ENCODE measurements at regions not wholly inside any gene's neighbourhood (a gene's known extent, or its start where the extent isn't known, plus 50 kb on each side); places are given as distances from the start of the nearest gene placed in this dataset.
"Not testable (repeated sequence)": the region's sequence is repeated elsewhere in the genome, so short reads cannot be mapped to it uniquely, and the experiment has no call there.

- peaks cover 5% of the 10 kb centered on the region for H3K27me3 Mint-ChIP-seq
- H3K27ac Mint-ChIP-seq: no peak overlapping the region
- ATAC-seq (no peak), DNase-seq (no peak)
- no peaks in the 10 kb centered on the region for H3K9me3 ChIP-seq (ENCODE audit: control insufficient read depth, low read length, poor library complexity, severe bottlenecking)
- no peaks in the 10 kb centered on the region for H3K4me1 Mint-ChIP-seq
- no peaks in the 10 kb centered on the region for H3K36me3 Mint-ChIP-seq (ENCODE audit: low read depth)
- H3K4me3 Mint-ChIP-seq: no peak overlapping the region
These were observed 281.1 kb downstream of the WDR11 start for GRCh38 chr10:121132273-121132672.

DNA sequence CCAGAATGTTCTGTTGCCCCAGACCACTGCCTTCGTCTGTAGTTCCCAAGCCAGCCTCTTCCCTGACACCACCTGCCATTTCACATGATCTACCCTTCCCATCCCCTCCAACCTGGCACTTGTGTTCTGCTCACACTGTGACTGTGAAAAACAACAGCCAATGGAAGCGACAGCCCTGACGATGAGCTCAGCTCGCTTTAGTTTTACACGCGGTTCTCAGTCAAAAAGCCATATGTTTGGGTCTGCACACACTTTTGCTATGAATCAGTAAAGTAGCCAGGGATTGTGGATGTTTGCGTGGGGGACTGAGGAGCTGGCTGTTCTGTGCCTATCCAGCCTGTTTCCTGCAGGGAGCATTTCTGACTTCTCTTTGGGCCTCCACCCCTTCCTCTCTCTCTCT is 282.7 kb downstream of the WDR11 start:
- Mint-ChIP-seq H3K27ac (no peak overlapping the region), H3K4me3 (no peak overlapping the region), H3K36me3 (ENCODE audit: low read depth) (no peaks in the 10 kb centered on the region), H3K27me3 (peaks cover 5% of the 10 kb centered on the region), H3K4me1 (no peaks in the 10 kb centered on the region)
- DNase-seq: no peak
- H3K9me3 ChIP-seq (ENCODE audit: control insufficient read depth, low read length, poor library complexity, severe bottlenecking): no peaks in the 10 kb centered on the region
- no peak for ATAC-seq

DNA sequence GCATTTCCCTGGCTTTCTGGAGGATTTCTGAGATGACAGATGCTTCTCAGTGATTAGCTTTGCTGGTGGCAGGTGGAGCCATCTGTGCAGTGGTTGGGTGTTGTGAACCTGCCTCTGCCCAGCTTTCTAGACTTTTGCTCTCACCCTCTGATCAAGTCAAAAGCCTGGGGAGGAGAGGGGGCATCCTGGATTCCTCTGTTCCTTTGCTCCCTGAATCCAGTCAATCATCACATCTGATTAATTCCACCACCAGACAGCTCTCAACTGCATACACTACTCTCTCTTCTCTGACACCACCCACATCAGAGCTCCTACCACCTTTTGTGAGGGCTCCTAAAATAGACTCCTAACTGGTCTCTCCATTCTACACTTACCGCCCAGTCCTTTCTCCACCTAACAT is 283.5 kb downstream of the WDR11 start:
- Mint-ChIP-seq H3K27ac (no peak overlapping the region), H3K36me3 (ENCODE audit: low read depth) (no peaks in the 10 kb centered on the region), H3K4me3 (no peak overlapping the region), H3K4me1 (no peaks in the 10 kb centered on the region), H3K27me3 (no peaks in the 10 kb centered on the region)
- DNase-seq (no peak), ATAC-seq (no peak)
- no peaks in the 10 kb centered on the region for H3K9me3 ChIP-seq (ENCODE audit: control insufficient read depth, low read length, poor library complexity, severe bottlenecking)

- DNase-seq: no peak
- no peak for ATAC-seq
- H3K36me3 Mint-ChIP-seq (ENCODE audit: low read depth): no peaks in the 10 kb centered on the region
- no peak overlapping the region for H3K27ac Mint-ChIP-seq
- no peaks in the 10 kb centered on the region for H3K4me1 Mint-ChIP-seq
- no peaks in the 10 kb centered on the region for H3K9me3 ChIP-seq (ENCODE audit: control insufficient read depth, low read length, poor library complexity, severe bottlenecking)
- no peak overlapping the region for H3K4me3 Mint-ChIP-seq
- H3K27me3 Mint-ChIP-seq: no peaks in the 10 kb centered on the region
These were observed 284.4 kb downstream of the WDR11 start for GRCh38 chr10:121135512-121135911.

DNA sequence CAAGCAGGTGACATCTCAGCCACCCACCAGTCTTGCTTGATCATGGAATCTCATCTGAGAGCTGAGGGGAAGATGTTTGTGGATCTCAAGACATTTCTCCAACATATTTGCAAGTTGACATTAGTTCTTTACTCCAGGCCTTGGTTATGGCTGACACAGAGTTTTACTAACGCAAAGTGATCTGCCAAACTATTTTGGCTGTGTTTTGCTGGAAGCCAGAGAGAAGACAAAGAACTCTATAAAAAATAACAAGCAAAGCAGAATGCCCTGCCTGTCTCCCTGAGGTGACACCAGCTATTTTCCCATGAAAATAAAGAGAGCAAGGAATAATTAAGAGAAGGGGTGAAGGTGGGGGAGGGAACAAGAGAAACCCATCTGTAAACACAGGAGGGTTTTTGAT is 286.4 kb downstream of the WDR11 start:
- Mint-ChIP-seq H3K36me3 (ENCODE audit: low read depth) (no peaks in the 10 kb centered on the region), H3K27ac (no peak overlapping the region), H3K4me1 (no peaks in the 10 kb centered on the region), H3K27me3 (no peaks in the 10 kb centered on the region), H3K4me3 (no peak overlapping the region)
- no peaks in the 10 kb centered on the region for H3K9me3 ChIP-seq (ENCODE audit: control insufficient read depth, low read length, poor library complexity, severe bottlenecking)
- ATAC-seq (no peak), DNase-seq (no peak)

GRCh38 chr10:121138112-121138860 is 287.1 kb downstream of the WDR11 start:
- no peak for ATAC-seq
- H3K9me3 ChIP-seq (ENCODE audit: control insufficient read depth, low read length, poor library complexity, severe bottlenecking): no peaks in the 10 kb centered on the region
- DNase-seq: no peak
- no peaks in the 10 kb centered on the region for H3K36me3 Mint-ChIP-seq (ENCODE audit: low read depth)
- H3K27me3 Mint-ChIP-seq: no peaks in the 10 kb centered on the region
- no peak overlapping the region for H3K27ac Mint-ChIP-seq
- H3K4me1 Mint-ChIP-seq: no peaks in the 10 kb centered on the region
- H3K4me3 Mint-ChIP-seq: no peak overlapping the region

DNA sequence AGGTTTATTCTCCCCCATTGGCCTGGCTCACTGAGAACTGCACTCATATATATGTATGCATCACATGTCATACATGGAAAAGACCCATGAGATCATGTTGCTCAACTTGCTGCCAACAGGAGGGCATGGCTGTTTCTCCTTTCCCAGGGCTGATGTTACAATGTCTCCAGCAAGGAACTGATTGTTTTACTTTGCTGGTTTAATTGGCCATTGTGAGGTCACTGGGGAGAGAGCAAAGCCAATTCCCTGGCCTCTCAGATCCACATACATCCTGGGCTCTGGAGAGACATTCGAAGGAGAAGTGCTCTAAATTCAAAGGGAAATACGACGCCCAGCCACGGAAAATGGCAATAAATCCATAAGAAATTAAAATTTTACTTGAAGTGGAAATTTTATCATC is 287.8 kb downstream of the WDR11 start:
- Mint-ChIP-seq H3K4me3 (no peak overlapping the region), H3K27ac (no peak overlapping the region), H3K4me1 (no peaks in the 10 kb centered on the region), H3K27me3 (no peaks in the 10 kb centered on the region), H3K36me3 (ENCODE audit: low read depth) (no peaks in the 10 kb centered on the region)
- H3K9me3 ChIP-seq (ENCODE audit: control insufficient read depth, low read length, poor library complexity, severe bottlenecking): no peaks in the 10 kb centered on the region
- ATAC-seq (no peak), DNase-seq (no peak)

- DNase-seq; H3K27ac Mint-ChIP-seq; H3K4me1 Mint-ChIP-seq; H3K27me3 Mint-ChIP-seq; H3K9me3 ChIP-seq (ENCODE audit: control insufficient read depth, low read length, poor library complexity, severe bottlenecking); ATAC-seq; H3K36me3 Mint-ChIP-seq (ENCODE audit: low read depth); H3K4me3 Mint-ChIP-seq: not testable (repeated sequence)
These were observed 294.7 kb downstream of the WDR11 start for GRCh38 chr10:121145802-121146395.

GRCh38 chr10:121148921-121149320 is 297.8 kb downstream of the WDR11 start:
- H3K9me3 ChIP-seq (ENCODE audit: control insufficient read depth, low read length, poor library complexity, severe bottlenecking): no peaks in the 10 kb centered on the region
- no peak for DNase-seq
- Mint-ChIP-seq H3K36me3 (ENCODE audit: low read depth) (no peaks in the 10 kb centered on the region), H3K27me3 (no peaks in the 10 kb centered on the region), H3K27ac (no peak overlapping the region), H3K4me3 (no peak overlapping the region), H3K4me1 (no peaks in the 10 kb centered on the region)
- no peak for ATAC-seq

DNA sequence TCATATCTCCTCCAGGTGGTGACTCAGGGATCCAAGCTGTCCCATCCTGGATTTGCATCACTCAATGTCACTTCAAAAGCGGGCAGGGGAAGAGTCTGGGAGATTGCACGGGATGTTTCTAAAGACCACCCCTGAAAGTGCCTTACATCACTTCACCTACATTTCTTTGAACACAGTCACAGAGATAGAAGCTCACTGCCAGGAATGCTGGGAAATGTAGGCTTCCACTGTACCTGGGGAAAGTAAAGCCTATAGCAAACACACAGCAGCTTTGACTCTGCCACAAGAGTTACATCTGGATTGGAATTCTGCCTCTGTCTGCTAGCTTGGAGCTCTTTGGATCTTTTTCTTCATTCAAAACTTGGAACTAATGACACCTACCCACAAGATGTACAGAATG is 300.9 kb downstream of the WDR11 start:
- Mint-ChIP-seq H3K4me1 (no peaks in the 10 kb centered on the region), H3K4me3 (no peak overlapping the region), H3K27me3 (no peaks in the 10 kb centered on the region), H3K27ac (no peak overlapping the region), H3K36me3 (ENCODE audit: low read depth) (no peaks in the 10 kb centered on the region)
- DNase-seq: no peak
- H3K9me3 ChIP-seq (ENCODE audit: control insufficient read depth, low read length, poor library complexity, severe bottlenecking): no peaks in the 10 kb centered on the region
- ATAC-seq: no peak

DNA sequence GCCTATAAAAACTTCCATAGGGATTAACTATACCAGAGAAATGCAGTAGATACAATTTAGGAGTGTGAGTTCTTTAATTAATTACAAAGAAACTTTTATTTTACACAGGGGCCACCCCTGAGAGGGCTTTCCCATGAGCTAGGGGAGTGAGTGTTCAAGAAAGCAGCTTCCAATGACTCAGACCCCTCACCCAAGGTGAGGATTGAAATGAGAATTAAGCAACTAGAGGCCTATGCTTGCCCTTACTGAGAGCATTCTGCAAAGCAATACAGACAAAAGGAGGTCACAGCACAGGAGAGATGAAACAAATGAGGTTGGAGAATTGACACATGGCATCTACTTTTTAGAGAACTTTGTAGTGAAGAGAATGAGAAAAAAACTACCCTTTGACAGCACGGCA is 301.8 kb downstream of the WDR11 start:
- Mint-ChIP-seq H3K36me3 (ENCODE audit: low read depth) (no peaks in the 10 kb centered on the region), H3K27me3 (no peaks in the 10 kb centered on the region), H3K4me1 (no peaks in the 10 kb centered on the region), H3K4me3 (no peak overlapping the region), H3K27ac (no peak overlapping the region)
- ATAC-seq (no peak), DNase-seq (no peak)
- H3K9me3 ChIP-seq (ENCODE audit: control insufficient read depth, low read length, poor library complexity, severe bottlenecking): no peaks in the 10 kb centered on the region

DNA sequence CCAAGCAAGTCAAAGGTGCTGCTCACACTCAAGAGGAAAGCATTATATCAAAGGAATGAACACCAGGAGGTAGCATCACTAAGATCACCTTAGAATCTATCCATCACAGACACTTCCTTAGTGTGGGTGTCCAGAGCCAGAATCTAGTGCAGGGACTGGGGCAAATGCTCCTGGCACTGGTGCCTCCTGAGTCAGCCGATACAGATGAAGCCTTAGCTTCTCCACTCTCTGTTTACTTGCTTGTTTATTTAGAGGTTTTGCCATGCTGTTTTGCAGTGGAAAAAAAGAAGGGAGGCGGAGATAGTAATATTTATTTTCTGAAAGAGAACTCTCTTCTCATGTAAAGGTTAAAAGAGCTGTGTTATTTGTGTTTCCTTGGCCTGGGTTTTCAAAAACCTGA is 303.1 kb downstream of the WDR11 start:
- Mint-ChIP-seq H3K27me3 (no peaks in the 10 kb centered on the region), H3K4me3 (no peak overlapping the region), H3K27ac (no peak overlapping the region), H3K36me3 (ENCODE audit: low read depth) (no peaks in the 10 kb centered on the region), H3K4me1 (no peaks in the 10 kb centered on the region)
- ATAC-seq: no peak
- no peaks in the 10 kb centered on the region for H3K9me3 ChIP-seq (ENCODE audit: control insufficient read depth, low read length, poor library complexity, severe bottlenecking)
- no peak for DNase-seq

- no peaks in the 10 kb centered on the region for H3K27me3 Mint-ChIP-seq
- H3K4me1 Mint-ChIP-seq: no peaks in the 10 kb centered on the region
- no peak overlapping the region for H3K4me3 Mint-ChIP-seq
- DNase-seq: no peak
- no peaks in the 10 kb centered on the region for H3K9me3 ChIP-seq (ENCODE audit: control insufficient read depth, low read length, poor library complexity, severe bottlenecking)
- H3K36me3 Mint-ChIP-seq (ENCODE audit: low read depth): no peaks in the 10 kb centered on the region
- H3K27ac Mint-ChIP-seq: no peak overlapping the region
- no peak for ATAC-seq
These were observed 303.7 kb downstream of the WDR11 start for GRCh38 chr10:121154846-121155245.

DNA sequence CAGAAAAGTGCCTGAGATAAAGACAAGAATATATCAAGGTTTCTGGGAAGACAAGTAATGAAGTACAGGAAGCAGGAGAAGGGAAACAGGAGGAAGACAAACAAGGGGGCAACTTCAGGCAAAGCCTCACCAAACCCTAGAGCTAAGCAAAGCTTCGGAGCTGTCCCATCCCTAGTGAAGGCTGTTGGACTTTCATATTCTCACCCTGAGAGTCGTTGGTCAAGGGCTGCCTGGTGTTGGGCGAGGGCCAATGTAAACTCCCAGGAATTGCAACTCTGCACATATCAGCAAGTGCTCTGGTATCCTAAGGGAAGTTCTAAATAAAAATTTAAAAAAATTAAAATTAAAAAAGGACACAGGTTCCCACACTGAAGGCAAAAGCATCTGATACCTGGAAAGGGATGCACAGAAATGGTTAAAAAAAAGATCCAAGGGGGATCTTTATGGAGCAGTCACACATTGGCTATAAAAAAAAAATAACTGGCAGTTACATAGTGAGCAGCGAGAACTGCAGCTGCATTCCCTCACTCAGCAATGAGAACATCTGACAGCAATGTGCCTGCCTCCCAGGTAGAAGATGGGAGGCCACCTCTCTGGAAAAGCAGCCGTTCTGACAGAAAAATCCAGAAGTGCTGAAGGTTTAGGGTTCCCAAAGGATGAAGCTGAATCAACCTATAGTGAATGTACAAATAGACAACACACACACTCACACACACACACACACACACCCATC is 304.7 kb downstream of the WDR11 start:
- ATAC-seq: no peak

More for the DNA sequence above, 304.7 kb downstream of the WDR11 start:
- H3K4me1 Mint-ChIP-seq: no peaks in the 10 kb centered on the region
- H3K27me3 Mint-ChIP-seq: no peaks in the 10 kb centered on the region
- no peaks in the 10 kb centered on the region for H3K9me3 ChIP-seq (ENCODE audit: control insufficient read depth, low read length, poor library complexity, severe bottlenecking)
- no peaks in the 10 kb centered on the region for H3K36me3 Mint-ChIP-seq (ENCODE audit: low read depth)
- no peak overlapping the region for H3K27ac Mint-ChIP-seq
- no peak for DNase-seq
- no peak overlapping the region for H3K4me3 Mint-ChIP-seq

All from T-helper 17 cell (primary cell).